Panc1 (cell line): ENCODE measurements at regions not wholly inside any gene's neighbourhood (a gene's known extent, or its start where the extent isn't known, plus 50 kb on each side); places are given as distances from the start of the nearest gene placed in this dataset.

Experiments
- ATAC-seq: fragments of 200-7000 bp; cut with Tn5 transposase; 2 replicates; pipeline ENCODE4 v1.9.1; 2020; ENCODE audit warnings: mild to moderate bottlenecking, moderate library complexity
- BruUV-seq: library from RNA; stranded (reverse); fragments of 400-500 nt; replicated peaks from 2 replicates; lab custom pipeline; 2021; lab: Mats Ljungman, UMichigan
- CTCF ChIA-PET: fragments of 300-600 bp; sonication (Branson Sonifier 250); formaldehyde crosslinking; loops from one replicate; lab custom pipeline; 2022; ENCODE audit warnings: antibody characterized with exemption; lab: Charles Lee
- POLR2A ChIA-PET: fragments of 300-600 bp; sonication (Branson Sonifier 250); formaldehyde crosslinking; loops from one replicate; lab custom pipeline; 2022; ENCODE audit warnings: antibody characterized with exemption; lab: Charles Lee
- DNase-seq: peaks from one replicate; pipeline ENCODE4 v3.0.0-alpha.2; 2010; ENCODE audit warnings: low read depth, low spot score
- H3K27ac ChIP-seq: 2 replicates; pipeline ENCODE4 v1.5.1; 2011; ENCODE audit warnings: mild to moderate bottlenecking, low read length, inconsistent platforms
- H3K27me3 ChIP-seq: fragments of 200-500 bp; sonication (Bioruptor generic); 2 replicates; pipeline ENCODE4 v1.6.0; 2014; ENCODE audit warnings: low read length, inconsistent platforms; ENCODE audit not compliant: control insufficient read depth, insufficient read depth
- H3K36me3 ChIP-seq: fragments of 200-500 bp; sonication (Bioruptor generic); 2 replicates; pipeline ENCODE4 v1.5.1; 2014; ENCODE audit warnings: inconsistent platforms, mild to moderate bottlenecking, low read length, moderate library complexity; ENCODE audit not compliant: control insufficient read depth, insufficient read depth
- H3K4me1 ChIP-seq: 2 replicates; pipeline ENCODE4 v1.5.1; 2011; ENCODE audit warnings: inconsistent platforms, mild to moderate bottlenecking, low read length, moderate library complexity; ENCODE audit not compliant: control insufficient read depth, insufficient read depth
- H3K4me3 ChIP-seq, 2 experiments: 2 replicates each; pipeline ENCODE4 v1.5.1; 2011 to 2012; ENCODE audit warnings: low read depth in 2 of 2, low read length in 2 of 2, mild to moderate bottlenecking in 2 of 2, inconsistent platforms in 1 of 2, moderate library complexity in 1 of 2
- H3K9me3 ChIP-seq: fragments of 200-500 bp; sonication (Bioruptor generic); 2 replicates; pipeline ENCODE4 v1.5.1; 2014; ENCODE audit warnings: low read depth, mild to moderate bottlenecking, inconsistent platforms, low read length, moderate library complexity; ENCODE audit not compliant: control insufficient read depth, insufficient read depth
- CTCF ChIP-seq: fragments of 450-650 bp; IDR thresholded peaks from 2 replicates; pipeline ENCODE4 v1.5.1; 2017; ENCODE audit warnings: mild to moderate bottlenecking
- POLR2AphosphoS5 ChIP-seq: IDR thresholded peaks from 2 replicates; pipeline ENCODE4 v1.6.1; 2012; ENCODE audit warnings: mild to moderate bottlenecking, low read depth, low read length, moderate library complexity
- REST ChIP-seq, 2 experiments: IDR thresholded peaks; 2 replicates each; pipeline ENCODE4 v1.6.1; 2011 to 2012; ENCODE audit warnings: low read depth in 2 of 2, control low read depth in 1 of 2, low read length in 1 of 2, mild to moderate bottlenecking in 1 of 2, moderate library complexity in 1 of 2; ENCODE audit not compliant: insufficient read depth in 1 of 2
- SIN3A ChIP-seq: IDR thresholded peaks from 2 replicates; pipeline ENCODE4 v1.6.1; 2012; ENCODE audit warnings: low read depth, mild to moderate bottlenecking, low read length, moderate library complexity, borderline replicate concordance; ENCODE audit not compliant: insufficient read depth
- TCF7L2 ChIP-seq: IDR thresholded peaks from 2 replicates; pipeline ENCODE4 v1.6.1; 2011; ENCODE audit warnings: mild to moderate bottlenecking, low read depth, low read length, inconsistent platforms
- in situ Hi-C: cut with HindIII; loops from 2 replicates; pipeline ENCODE4 v1.10.0; 2016; ENCODE audit warnings: low sequenced_read_pairs, low pct_unique_long_range_greater_than_20kb
- intact Hi-C: fragments of 100-400 bp; cut with micrococcal nuclease; formaldehyde crosslinking; loops from one replicate; pipeline ENCODE4 v1.10.0; 2022; ENCODE audit not compliant: unreplicated experiment

GRCh38 chr1:110786802-110787327 lies 86.1 kb upstream of the CD53 start:
- Histone ChIP-seq H3K27me3 (no peaks in the 10 kb centered on the region), H3K4me1 (no peaks in the 10 kb centered on the region), H3K27ac (no peak overlapping the region), H3K9me3 (no peaks in the 10 kb centered on the region), H3K36me3 (no peaks in the 10 kb centered on the region), H3K4me3 (no peak overlapping the region)
- TF ChIP-seq POLR2AphosphoS5: no peak
- no peak for TF ChIP-seq TCF7L2
- no peak for TF ChIP-seq CTCF
- no peak for TF ChIP-seq SIN3A
- no peak for TF ChIP-seq REST (IDR thresholded peaks at IDR 0.05; ENCODE audit: insufficient read depth in 1 of 2, low read depth in 2 of 2, low read length in 1 of 2)
- no peak for DNase-seq
- in situ Hi-C loops: no loop called here
- no peak for ATAC-seq
- no TSS peak for BruUV-seq
- ChIA-PET POLR2A (no interaction called here), CTCF (no interaction called here)
- intact Hi-C loops: loop anchor here (5.0 kb wide), 1 partner anchor 265 kb away; no protein-coding TSS in a partner anchor

GRCh38 chr1:110785612-110786011 lies 87.3 kb upstream of the CD53 start:
- no peaks in the 10 kb centered on the region for H3K4me1 ChIP-seq
- CTCF ChIA-PET: no interaction called here
- no peak for ATAC-seq
- in situ Hi-C loops: no loop called here
- POLR2A ChIA-PET: no interaction called here
- H3K36me3 ChIP-seq: no peaks in the 10 kb centered on the region
- DNase-seq: no peak
- intact Hi-C loops: loop anchor here (5.0 kb wide), 1 partner anchor 263 kb away; no protein-coding TSS in a partner anchor
- no peak overlapping the region for H3K27ac ChIP-seq
- no peak overlapping the region for H3K4me3 ChIP-seq
- no TSS peak for BruUV-seq
- no peaks in the 10 kb centered on the region for H3K9me3 ChIP-seq
- TF ChIP-seq CTCF: no peak
- TF ChIP-seq REST (IDR thresholded peaks at IDR 0.05; ENCODE audit: insufficient read depth in 1 of 2, low read depth in 2 of 2, low read length in 1 of 2): no peak
- TF ChIP-seq TCF7L2: no peak
- no peak for TF ChIP-seq POLR2AphosphoS5
- no peak for TF ChIP-seq SIN3A
- H3K27me3 ChIP-seq: no peaks in the 10 kb centered on the region
